BE2C (cell line): ENCODE measurements at regions not wholly inside any gene's neighbourhood (a gene's known extent, or its start where the extent isn't known, plus 50 kb on each side); places are given as distances from the start of the nearest gene placed in this dataset.

Experiments
- DNase-seq: peaks from one replicate; pipeline ENCODE4 v3.0.0-alpha.2; 2020
- H3K27me3 ChIP-seq: fragments of 250-450 bp; sonication (Bioruptor Pico); 2 replicates; pipeline ENCODE4 v1.5.1; 2020; ENCODE audit warnings: mild to moderate bottlenecking
- H3K36me3 ChIP-seq: fragments of 250-450 bp; sonication (Bioruptor Pico); 2 replicates; pipeline ENCODE4 v1.5.1; 2020; ENCODE audit warnings: mild to moderate bottlenecking
- H3K4me1 ChIP-seq: fragments of 250-450 bp; sonication (Bioruptor Pico); 2 replicates; pipeline ENCODE4 v1.5.1; 2020
- H3K4me3 ChIP-seq: 2 replicates; pipeline ENCODE4 v1.5.1; 2011; ENCODE audit warnings: low read depth, low read length
- H3K9me3 ChIP-seq: fragments of 250-450 bp; sonication (Bioruptor Pico); 2 replicates; pipeline ENCODE4 v1.5.1; 2020
- CTCF ChIP-seq: IDR thresholded peaks from 2 replicates; pipeline ENCODE4 v1.5.1; 2012; ENCODE audit warnings: mild to moderate bottlenecking, low read depth, low read length

GRCh38 chr4:8689741-8690140 is 97.2 kb downstream of the CPZ start:
- no peak for DNase-seq
- Histone ChIP-seq H3K36me3 (no peaks in the 10 kb centered on the region), H3K4me3 (no peak overlapping the region), H3K9me3 (no peaks in the 10 kb centered on the region), H3K4me1 (no peaks in the 10 kb centered on the region), H3K27me3 (no peaks in the 10 kb centered on the region)
- TF ChIP-seq CTCF = no peak

GRCh38 chr4:8688908-8689445 is 96.4 kb downstream of the CPZ start:
- Histone ChIP-seq H3K9me3 (no peaks in the 10 kb centered on the region), H3K36me3 (no peaks in the 10 kb centered on the region), H3K27me3 (no peaks in the 10 kb centered on the region), H3K4me3 (no peak overlapping the region), H3K4me1 (no peaks in the 10 kb centered on the region)
- no peak for DNase-seq
- TF ChIP-seq CTCF = no peak

- DNase-seq = peak; percentile 72
- H3K9me3 ChIP-seq = no peaks in the 10 kb centered on the region
- peak; percentile 85 for TF ChIP-seq CTCF
- no peaks in the 10 kb centered on the region for H3K36me3 ChIP-seq
- no peak overlapping the region; the same call in 1 of the 2 replicates for H3K4me3 ChIP-seq
- no peaks in the 10 kb centered on the region for H3K4me1 ChIP-seq
- H3K27me3 ChIP-seq = no peaks in the 10 kb centered on the region
Measured at GRCh38 chr4:8688041-8688907, 95.7 kb downstream of the CPZ start.

GRCh38 chr4:8687083-8687482 is 94.5 kb downstream of the CPZ start:
- Histone ChIP-seq H3K9me3 (no peaks in the 10 kb centered on the region), H3K4me1 (no peaks in the 10 kb centered on the region), H3K27me3 (no peaks in the 10 kb centered on the region), H3K4me3 (no peak overlapping the region), H3K36me3 (no peaks in the 10 kb centered on the region)
- TF ChIP-seq CTCF = no peak
- no peak for DNase-seq

- Histone ChIP-seq H3K4me1 (no peaks in the 10 kb centered on the region), H3K36me3 (no peaks in the 10 kb centered on the region), H3K4me3 (no peak overlapping the region), H3K27me3 (no peaks in the 10 kb centered on the region), H3K9me3 (no peaks in the 10 kb centered on the region)
- no peak for TF ChIP-seq CTCF
- DNase-seq = no peak
Measured at GRCh38 chr4:8685831-8686230, 93.3 kb downstream of the CPZ start.

- H3K4me1 ChIP-seq = no peaks in the 10 kb centered on the region
- no peak for TF ChIP-seq CTCF
- H3K27me3 ChIP-seq = no peaks in the 10 kb centered on the region
- DNase-seq = no peak
- no peak overlapping the region for H3K4me3 ChIP-seq
- no peaks in the 10 kb centered on the region for H3K36me3 ChIP-seq
- H3K9me3 ChIP-seq = no peaks in the 10 kb centered on the region
Measured at GRCh38 chr4:8683462-8683861, 90.9 kb downstream of the CPZ start.
